ENCODE measurements at regions not wholly inside any gene's neighbourhood (a gene's known extent, or its start where the extent isn't known, plus 50 kb on each side); places are given as distances from the start of the nearest gene placed in this dataset.
"Not testable (repeated sequence)": the region's sequence is repeated elsewhere in the genome, so short reads cannot be mapped to it uniquely, and the experiment has no call there.

DNA sequence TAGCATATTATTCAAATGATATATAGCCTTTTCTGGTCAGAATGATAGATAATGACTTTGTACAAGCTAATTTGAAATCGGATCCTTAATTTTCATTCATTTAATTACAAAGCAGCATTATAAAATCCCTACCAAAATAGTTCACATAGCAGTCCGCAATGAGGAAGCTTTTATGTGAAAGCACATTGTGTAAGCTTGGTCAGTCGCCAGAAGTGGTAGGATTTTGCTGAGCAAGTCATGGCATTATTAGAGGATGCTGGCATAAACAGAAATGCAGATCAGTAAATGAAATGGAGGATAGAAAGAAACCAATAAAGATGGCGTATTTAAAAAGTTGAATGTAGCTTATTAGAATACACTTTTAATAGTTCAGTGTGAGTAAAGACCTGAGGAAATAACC is 93.2 kb upstream of the DIAPH2 start:
- CTCF ChIA-PET: no interaction called here
- ATAC-seq (no peak), DNase-seq (no peak)
- H3K36me3 Mint-ChIP-seq: no peaks in the 10 kb centered on the region
- no peaks in the 10 kb centered on the region for H3K4me1 ChIP-seq (ENCODE audit: control insufficient read depth in 2 of 2, insufficient read depth in 2 of 2, low read length in 2 of 2)
- no peaks in the 10 kb centered on the region for H3K36me3 ChIP-seq (ENCODE audit: control insufficient read depth in 2 of 3, insufficient read depth in 3 of 3, low read length in 3 of 3)
- no peaks in the 10 kb centered on the region for H3K4me1 Mint-ChIP-seq
- H3K27me3 ChIP-seq (ENCODE audit: control insufficient read depth in 2 of 2, insufficient read depth in 2 of 2, low read length in 2 of 2): no peaks in the 10 kb centered on the region
- no peak overlapping the region for H3K27ac ChIP-seq (ENCODE audit: low read depth, low read length)
- H3K4me3 Mint-ChIP-seq: no peak overlapping the region
- no peak overlapping the region for H3K27ac Mint-ChIP-seq
- no peak overlapping the region for H3K4me3 ChIP-seq (ENCODE audit: low read length)
- intact Hi-C loops (cut with micrococcal nuclease): no loop called here
- no peaks in the 10 kb centered on the region for H3K27me3 Mint-ChIP-seq
- H3K9me3 Mint-ChIP-seq: peaks cover 0 to 5% (median 0%) of the 10 kb centered on the region in 11 donors
- H3K9me3 ChIP-seq (ENCODE audit: control insufficient read depth in 2 of 3, low read length in 3 of 3): no peaks in the 10 kb centered on the region
- POLR2A ChIA-PET: no interaction called here

DNA sequence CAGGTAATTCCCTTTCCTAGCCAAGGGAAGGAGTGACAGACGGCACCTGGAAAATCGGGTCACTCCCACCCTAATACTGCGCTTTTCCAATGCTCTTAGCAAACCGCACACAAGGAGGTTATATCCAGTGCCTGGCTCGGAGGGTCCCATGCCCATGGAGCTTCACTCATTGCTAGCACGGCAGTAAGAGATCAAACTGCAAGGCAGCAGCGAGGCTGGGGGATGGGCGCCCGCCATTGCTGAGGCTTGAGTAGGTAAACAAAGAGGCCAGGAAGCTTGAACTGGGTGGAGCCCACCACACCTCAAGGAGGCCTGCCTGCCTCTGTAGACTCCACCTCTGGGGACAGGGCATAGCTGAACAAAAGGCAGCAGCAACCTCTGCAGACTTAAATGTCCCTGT is 86.8 kb upstream of the DIAPH2 start:
- intact Hi-C loops (cut with micrococcal nuclease); H3K36me3 ChIP-seq (ENCODE audit: control insufficient read depth in 2 of 3, insufficient read depth in 3 of 3, low read length in 3 of 3); H3K4me3 ChIP-seq (ENCODE audit: low read length); POLR2A ChIA-PET; H3K27ac ChIP-seq (ENCODE audit: low read depth, low read length); H3K27me3 ChIP-seq (ENCODE audit: control insufficient read depth in 2 of 2, insufficient read depth in 2 of 2, low read length in 2 of 2); H3K27ac Mint-ChIP-seq; H3K27me3 Mint-ChIP-seq; H3K9me3 Mint-ChIP-seq; CTCF ChIA-PET; ATAC-seq; H3K4me3 Mint-ChIP-seq; H3K9me3 ChIP-seq (ENCODE audit: control insufficient read depth in 2 of 3, low read length in 3 of 3); H3K36me3 Mint-ChIP-seq; DNase-seq; H3K4me1 Mint-ChIP-seq; H3K4me1 ChIP-seq (ENCODE audit: control insufficient read depth in 2 of 2, insufficient read depth in 2 of 2, low read length in 2 of 2): not testable (repeated sequence)

DNA sequence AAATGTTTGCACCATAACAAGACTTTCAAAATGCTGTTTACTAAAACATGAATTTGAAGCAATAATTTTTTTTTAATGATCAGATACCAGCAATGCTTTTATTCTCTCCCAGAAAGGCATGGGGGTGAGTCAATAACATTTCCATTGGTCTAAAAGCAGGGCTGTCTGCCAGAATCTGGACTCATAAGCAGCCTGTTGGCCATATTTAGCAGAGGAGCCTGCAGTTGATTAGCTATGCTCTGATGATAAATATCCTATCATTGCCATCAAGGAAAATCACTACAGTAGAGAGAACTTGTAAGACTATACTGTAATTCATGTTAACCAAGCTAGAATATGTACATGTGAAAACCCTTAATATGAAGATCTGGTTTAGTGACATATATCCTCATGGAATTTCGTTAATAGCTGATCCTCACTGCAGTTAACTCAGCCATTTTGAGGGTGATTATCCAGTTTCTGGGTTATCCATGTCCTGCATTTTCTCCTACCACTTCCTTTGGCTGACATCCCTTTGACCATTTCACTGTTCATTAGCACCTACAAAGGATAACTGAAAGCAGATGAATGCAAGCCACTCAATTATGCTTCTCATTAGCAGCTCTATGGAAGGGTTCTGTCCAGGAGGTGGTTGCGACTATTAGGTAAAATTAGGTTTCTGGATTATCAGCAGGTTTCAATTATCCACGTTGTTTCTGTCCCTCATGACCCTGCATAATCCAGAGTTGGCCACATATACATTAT is 72.9 kb upstream of the DIAPH2 start:
- no peaks in the 10 kb centered on the region for H3K36me3 Mint-ChIP-seq
- POLR2A ChIA-PET: no interaction called here
- no peak overlapping the region for H3K4me3 Mint-ChIP-seq
- CTCF ChIA-PET: no interaction called here
- no peak overlapping the region for H3K27ac ChIP-seq (ENCODE audit: low read depth, low read length)
- intact Hi-C loops (cut with micrococcal nuclease): no loop called here
- H3K27ac Mint-ChIP-seq: no peak overlapping the region
- H3K4me1 ChIP-seq (ENCODE audit: control insufficient read depth in 2 of 2, insufficient read depth in 2 of 2, low read length in 2 of 2): no peaks in the 10 kb centered on the region
- DNase-seq (no peak), ATAC-seq (no peak)
- no peaks in the 10 kb centered on the region for H3K9me3 ChIP-seq (ENCODE audit: control insufficient read depth in 2 of 3, low read length in 3 of 3)
- H3K9me3 Mint-ChIP-seq: peaks cover 0 to 2% (median 0%) of the 10 kb centered on the region in 11 donors
- no peaks in the 10 kb centered on the region for H3K4me1 Mint-ChIP-seq
- no peak overlapping the region for H3K4me3 ChIP-seq (ENCODE audit: low read length)
- H3K36me3 ChIP-seq (ENCODE audit: control insufficient read depth in 2 of 3, insufficient read depth in 3 of 3, low read length in 3 of 3): no peaks in the 10 kb centered on the region
- H3K27me3 Mint-ChIP-seq: no peaks in the 10 kb centered on the region
- no peaks in the 10 kb centered on the region for H3K27me3 ChIP-seq (ENCODE audit: control insufficient read depth in 2 of 2, insufficient read depth in 2 of 2, low read length in 2 of 2)

DNA sequence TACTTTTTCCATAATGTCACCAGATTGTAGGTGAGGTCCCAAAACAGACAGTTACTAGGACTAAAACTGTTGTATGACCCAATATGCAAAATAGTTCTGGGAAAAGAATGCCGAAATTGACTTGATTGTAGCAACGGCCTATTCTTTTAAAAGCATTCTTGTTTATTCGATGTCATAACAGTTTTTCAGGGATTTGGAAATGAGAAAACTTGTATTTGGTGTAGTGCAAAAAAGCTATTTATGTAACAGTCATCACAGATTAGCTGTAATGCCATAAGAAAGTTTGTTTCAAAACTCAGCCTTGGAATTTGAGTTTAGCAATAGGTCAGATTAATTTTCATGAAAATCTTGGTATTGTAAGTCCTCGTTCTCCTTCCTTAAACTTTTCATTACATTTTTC is 69.2 kb upstream of the DIAPH2 start:
- H3K36me3 ChIP-seq (ENCODE audit: control insufficient read depth in 2 of 3, insufficient read depth in 3 of 3, low read length in 3 of 3): no peaks in the 10 kb centered on the region
- no peak for DNase-seq
- intact Hi-C loops (cut with micrococcal nuclease): no loop called here

DNA sequence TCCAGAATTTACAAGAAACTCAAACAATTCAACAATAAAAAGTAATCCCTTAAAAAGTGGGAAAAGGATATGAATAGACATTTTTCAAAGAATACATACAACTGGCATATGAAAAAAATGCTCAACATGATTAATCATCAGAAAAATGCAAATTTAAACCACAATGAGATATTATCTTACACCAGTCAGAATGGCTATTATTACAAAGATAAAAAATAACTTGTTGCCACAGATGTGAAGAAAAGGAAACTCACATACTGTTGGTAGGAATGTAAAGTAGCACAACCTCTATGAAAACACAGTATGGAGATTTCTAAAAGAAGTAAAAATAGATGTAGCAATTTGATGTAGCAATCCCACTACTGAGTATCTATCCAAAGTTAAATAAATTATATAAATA is 65.1 kb upstream of the DIAPH2 start:
- intact Hi-C loops (cut with micrococcal nuclease): no loop called here
- H3K9me3 ChIP-seq (ENCODE audit: control insufficient read depth in 2 of 3, low read length in 3 of 3): no peaks in the 10 kb centered on the region
- no peaks in the 10 kb centered on the region for H3K27me3 Mint-ChIP-seq
- no peaks in the 10 kb centered on the region for H3K36me3 ChIP-seq (ENCODE audit: control insufficient read depth in 2 of 3, insufficient read depth in 3 of 3, low read length in 3 of 3)
- no peak overlapping the region for H3K4me3 ChIP-seq (ENCODE audit: low read length)
- no peaks in the 10 kb centered on the region for H3K27me3 ChIP-seq (ENCODE audit: control insufficient read depth in 2 of 2, insufficient read depth in 2 of 2, low read length in 2 of 2)
- H3K4me3 Mint-ChIP-seq: no peak overlapping the region
- no peak overlapping the region for H3K27ac ChIP-seq (ENCODE audit: low read depth, low read length)
- no peaks in the 10 kb centered on the region for H3K36me3 Mint-ChIP-seq
- H3K9me3 Mint-ChIP-seq: peaks cover 0 to 2% (median 0%) of the 10 kb centered on the region in 11 donors
- no peaks in the 10 kb centered on the region for H3K4me1 Mint-ChIP-seq
- POLR2A ChIA-PET: interaction anchor here (0.6 kb wide), 1 partner anchor 1073 kb away, joined by 3 read pairs; no protein-coding TSS in a partner anchor
- CTCF ChIA-PET: no interaction called here
- ATAC-seq (no peak), DNase-seq (no peak)
- no peak overlapping the region for H3K27ac Mint-ChIP-seq
- no peaks in the 10 kb centered on the region for H3K4me1 ChIP-seq (ENCODE audit: control insufficient read depth in 2 of 2, insufficient read depth in 2 of 2, low read length in 2 of 2)

More for the DNA sequence above, 69.2 kb upstream of the DIAPH2 start:
- no peaks in the 10 kb centered on the region for H3K4me1 Mint-ChIP-seq
- H3K9me3 ChIP-seq (ENCODE audit: control insufficient read depth in 2 of 3, low read length in 3 of 3): no peaks in the 10 kb centered on the region
- no peak overlapping the region for H3K27ac ChIP-seq (ENCODE audit: low read depth, low read length)
- no peaks in the 10 kb centered on the region for H3K4me1 ChIP-seq (ENCODE audit: control insufficient read depth in 2 of 2, insufficient read depth in 2 of 2, low read length in 2 of 2)
- no peak overlapping the region for H3K4me3 ChIP-seq (ENCODE audit: low read length)
- H3K27me3 Mint-ChIP-seq: no peaks in the 10 kb centered on the region
- H3K9me3 Mint-ChIP-seq: peaks cover 0 to 2% (median 0%) of the 10 kb centered on the region in 11 donors
- ATAC-seq: no peak
- H3K27me3 ChIP-seq (ENCODE audit: control insufficient read depth in 2 of 2, insufficient read depth in 2 of 2, low read length in 2 of 2): no peaks in the 10 kb centered on the region
- H3K27ac Mint-ChIP-seq: no peak overlapping the region
- H3K36me3 Mint-ChIP-seq: no peaks in the 10 kb centered on the region
- ChIA-PET CTCF (no interaction called here), POLR2A (no interaction called here)
- no peak overlapping the region for H3K4me3 Mint-ChIP-seq

DNA sequence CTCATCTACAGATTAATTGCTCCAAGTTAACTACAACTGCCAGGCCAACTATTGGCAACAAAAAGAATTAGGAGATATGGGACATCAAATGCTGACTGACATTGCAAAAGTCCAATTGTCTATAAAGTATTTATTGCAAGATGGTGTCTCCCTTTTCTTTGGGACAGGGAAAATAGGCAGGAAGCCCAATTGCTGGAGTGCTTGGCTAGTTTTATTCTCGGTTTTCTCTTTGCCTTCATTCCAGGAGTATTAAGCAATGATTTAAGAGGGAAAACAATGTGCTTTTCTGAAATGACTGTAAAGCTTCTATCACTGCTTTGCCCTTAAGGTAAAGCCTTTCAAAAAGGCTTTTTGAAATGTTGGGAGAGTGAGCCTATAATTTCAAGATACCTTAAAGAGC is 62.8 kb upstream of the DIAPH2 start:
- Histone ChIP-seq H3K4me3 (ENCODE audit: low read length) (no peak overlapping the region), H3K4me1 (ENCODE audit: control insufficient read depth in 2 of 2, insufficient read depth in 2 of 2, low read length in 2 of 2) (no peaks in the 10 kb centered on the region), H3K36me3 (ENCODE audit: control insufficient read depth in 2 of 3, insufficient read depth in 3 of 3, low read length in 3 of 3) (no peaks in the 10 kb centered on the region), H3K27ac (ENCODE audit: low read depth, low read length) (no peak overlapping the region), H3K27me3 (ENCODE audit: control insufficient read depth in 2 of 2, insufficient read depth in 2 of 2, low read length in 2 of 2) (no peaks in the 10 kb centered on the region), H3K9me3 (ENCODE audit: control insufficient read depth in 2 of 3, low read length in 3 of 3) (no peaks in the 10 kb centered on the region)
- ChIA-PET POLR2A (no interaction called here), CTCF (no interaction called here)
- DNase-seq: no peak
- H3K36me3 Mint-ChIP-seq: no peaks in the 10 kb centered on the region
- intact Hi-C loops (cut with micrococcal nuclease): no loop called here
- no peak overlapping the region for H3K4me3 Mint-ChIP-seq
- no peak overlapping the region for H3K27ac Mint-ChIP-seq
- ATAC-seq: no peak
- no peaks in the 10 kb centered on the region for H3K27me3 Mint-ChIP-seq
- peaks cover 0 to 2% (median 0%) of the 10 kb centered on the region in 11 donors for H3K9me3 Mint-ChIP-seq
- no peaks in the 10 kb centered on the region for H3K4me1 Mint-ChIP-seq

Measured in naive thymus-derived CD4-positive, alpha-beta T cell (primary cell).